Astrocyte of the spinal cord (primary cell): ENCODE measurements at regions not wholly inside any gene's neighbourhood (a gene's known extent, or its start where the extent isn't known, plus 50 kb on each side); places are given as distances from the start of the nearest gene placed in this dataset.

Source experiments
- DNase-seq: peaks from one replicate; pipeline ENCODE4 v3.0.0; 2011; ENCODE audit warnings: low read depth, low spot score
- H3K4me3 ChIP-seq: 2 replicates; pipeline ENCODE4 v1.5.1; 2011; ENCODE audit warnings: low read depth, mild to moderate bottlenecking, low read length, moderate library complexity
- in situ Hi-C: cut with HindIII; loops from 2 replicates; pipeline ENCODE4 v1.10.0; 2017; ENCODE audit warnings: low sequenced_read_pairs
- TF ChIP-seq, protein P1 (sequence below): IDR thresholded peaks from 2 replicates; pipeline ENCODE4 v1.5.1; 2012; ENCODE audit warnings: low read depth, mild to moderate bottlenecking, low read length, inconsistent platforms

DNA sequence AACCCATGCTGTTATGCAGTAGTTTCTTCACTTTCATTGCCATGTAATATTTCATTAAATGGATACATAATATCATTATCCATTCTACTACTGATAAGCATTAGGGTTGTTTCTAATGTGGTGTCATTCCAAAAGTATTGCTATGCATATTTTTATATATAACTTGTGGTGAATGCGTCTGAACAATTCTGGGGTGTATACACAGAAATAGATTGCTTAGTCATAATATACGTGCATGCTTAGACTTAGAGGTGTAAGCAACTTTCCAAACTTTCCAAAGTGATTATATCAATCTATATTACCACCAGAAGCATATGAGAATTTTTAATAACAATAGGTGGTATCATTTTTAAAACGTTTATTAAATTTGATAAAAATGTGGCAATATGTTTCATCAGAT is 540.9 kb downstream of the DSC3 start:
- DNase-seq: no peak
- in situ Hi-C loops: no loop called here
- H3K4me3 ChIP-seq: no peak overlapping the region
- TF ChIP-seq, protein P1, sequence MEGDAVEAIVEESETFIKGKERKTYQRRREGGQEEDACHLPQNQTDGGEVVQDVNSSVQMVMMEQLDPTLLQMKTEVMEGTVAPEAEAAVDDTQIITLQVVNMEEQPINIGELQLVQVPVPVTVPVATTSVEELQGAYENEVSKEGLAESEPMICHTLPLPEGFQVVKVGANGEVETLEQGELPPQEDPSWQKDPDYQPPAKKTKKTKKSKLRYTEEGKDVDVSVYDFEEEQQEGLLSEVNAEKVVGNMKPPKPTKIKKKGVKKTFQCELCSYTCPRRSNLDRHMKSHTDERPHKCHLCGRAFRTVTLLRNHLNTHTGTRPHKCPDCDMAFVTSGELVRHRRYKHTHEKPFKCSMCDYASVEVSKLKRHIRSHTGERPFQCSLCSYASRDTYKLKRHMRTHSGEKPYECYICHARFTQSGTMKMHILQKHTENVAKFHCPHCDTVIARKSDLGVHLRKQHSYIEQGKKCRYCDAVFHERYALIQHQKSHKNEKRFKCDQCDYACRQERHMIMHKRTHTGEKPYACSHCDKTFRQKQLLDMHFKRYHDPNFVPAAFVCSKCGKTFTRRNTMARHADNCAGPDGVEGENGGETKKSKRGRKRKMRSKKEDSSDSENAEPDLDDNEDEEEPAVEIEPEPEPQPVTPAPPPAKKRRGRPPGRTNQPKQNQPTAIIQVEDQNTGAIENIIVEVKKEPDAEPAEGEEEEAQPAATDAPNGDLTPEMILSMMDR: no peak

DNA sequence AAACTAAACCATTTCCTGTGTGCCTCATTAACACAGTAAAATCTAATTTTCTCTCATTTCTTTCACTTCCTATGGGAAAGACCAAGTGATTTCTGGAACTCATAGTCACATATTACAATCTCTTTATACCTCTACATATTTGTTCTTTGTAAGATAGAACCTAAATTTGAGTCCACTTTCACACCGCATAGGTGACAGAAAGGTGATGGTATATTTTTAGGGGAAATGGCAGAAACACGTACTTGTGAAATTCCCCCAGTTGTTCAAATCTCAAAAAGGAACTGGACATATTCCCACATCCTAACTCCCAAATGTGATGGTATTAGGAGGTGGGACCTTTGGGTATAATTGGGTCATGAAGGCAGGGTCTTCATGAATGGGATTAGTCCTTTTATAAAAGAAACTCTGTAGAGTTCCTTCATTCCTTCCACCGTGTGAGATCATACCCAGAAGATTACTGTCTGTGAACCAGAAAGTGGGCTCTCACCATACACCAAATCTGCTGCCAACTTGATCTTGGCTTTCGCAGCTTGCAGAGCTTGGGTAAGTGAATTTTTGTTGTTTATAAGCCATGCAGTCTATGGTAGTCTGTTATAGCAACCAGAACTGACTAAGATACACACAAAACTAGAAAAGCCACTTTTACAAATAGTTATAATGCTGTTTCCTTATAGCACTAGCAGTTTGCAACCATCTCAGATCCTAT is 542.1 kb downstream of the DSC3 start:
- no peak overlapping the region for H3K4me3 ChIP-seq
- TF ChIP-seq, protein P1: no peak
- DNase-seq: no peak
- in situ Hi-C loops: no loop called here

DNA sequence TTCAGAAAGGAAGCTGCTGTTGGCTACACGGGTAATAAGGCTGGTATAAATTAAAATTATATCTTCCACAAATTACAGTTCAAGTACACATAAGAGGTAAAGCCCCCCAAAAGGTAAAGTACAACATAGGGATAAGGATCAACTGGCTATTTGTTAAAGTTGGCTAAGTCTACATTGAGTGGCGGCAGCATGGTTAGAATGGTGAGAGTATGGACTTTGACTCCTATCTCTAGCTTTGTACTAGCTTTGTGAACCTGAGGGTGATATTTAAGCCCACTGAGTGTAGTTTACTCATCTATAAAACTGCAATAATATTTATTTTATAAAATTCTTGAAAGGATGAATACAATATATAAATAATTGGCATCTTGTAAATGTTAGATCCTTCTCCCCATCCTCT is 542.8 kb downstream of the DSC3 start:
- H3K4me3 ChIP-seq: no peak overlapping the region
- DNase-seq: no peak
- TF ChIP-seq, protein P1: no peak
- in situ Hi-C loops: no loop called here

DNA sequence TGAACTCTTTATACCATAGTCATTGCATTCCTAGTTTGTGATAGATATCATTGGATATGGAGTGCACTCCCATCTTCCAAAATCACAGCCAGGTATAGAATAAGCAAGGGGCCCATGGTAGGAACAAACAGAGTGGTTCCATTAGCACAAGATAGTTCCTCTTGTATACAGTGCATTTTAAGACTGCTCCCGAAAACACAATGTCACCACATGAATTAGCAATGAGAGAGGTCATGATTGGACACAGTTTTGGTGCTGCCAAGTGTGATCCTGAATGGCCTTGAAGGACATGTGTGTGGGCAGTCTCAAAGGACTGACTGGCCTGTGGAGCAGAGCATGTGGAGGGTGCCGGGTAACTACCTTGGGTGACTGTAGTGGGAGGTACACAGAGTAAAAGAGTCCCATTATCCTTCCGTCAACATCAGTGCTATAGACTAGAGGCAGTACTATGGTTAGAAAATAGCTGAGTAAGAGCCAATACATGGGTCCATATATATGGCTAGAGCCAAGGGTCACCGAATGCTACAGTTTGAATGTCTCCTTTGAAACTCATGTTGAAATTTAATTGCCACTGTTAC is 549.9 kb downstream of the DSC3 start:
- DNase-seq: no peak
- TF ChIP-seq, protein P1: no peak
- no peak overlapping the region for H3K4me3 ChIP-seq
- in situ Hi-C loops: no loop called here

DNA sequence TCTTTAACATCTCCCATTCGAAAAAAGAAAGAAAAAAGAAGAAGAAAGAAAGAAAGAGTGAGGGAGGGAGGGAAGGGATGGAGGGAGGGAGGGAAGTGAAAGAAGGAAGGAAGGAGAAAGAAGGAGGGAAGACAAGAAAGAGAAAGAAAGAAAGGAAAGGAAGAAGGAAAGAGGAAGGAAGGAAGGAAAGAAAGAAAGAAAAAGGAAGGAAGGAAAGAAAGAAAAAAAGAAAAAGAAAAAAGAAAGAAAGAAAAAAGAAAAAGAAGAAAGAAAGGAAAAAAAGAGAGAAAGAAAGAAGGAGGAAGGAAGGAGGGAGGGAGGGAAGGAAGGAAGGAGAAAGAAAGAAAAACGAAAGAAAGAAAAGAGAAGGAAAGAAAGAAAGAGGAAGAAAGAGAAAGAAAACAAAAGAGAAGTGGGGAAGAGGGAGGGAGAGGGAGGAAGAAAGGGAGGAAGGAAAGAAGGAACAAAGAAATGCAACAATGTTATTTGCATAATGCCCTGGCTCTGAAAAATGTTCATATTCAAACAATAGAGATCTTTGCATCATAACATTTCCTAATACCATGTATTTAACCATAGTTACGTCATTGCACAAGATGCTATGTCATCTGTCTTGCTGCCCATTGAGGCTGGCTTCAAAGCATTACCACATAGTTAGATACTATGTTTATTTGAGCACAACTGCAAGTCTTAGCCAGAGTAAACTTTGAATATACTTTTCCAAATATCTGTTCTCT is 550.6 kb downstream of the DSC3 start:
- no peak for DNase-seq
- no peak overlapping the region for H3K4me3 ChIP-seq
- TF ChIP-seq, protein P1: no peak
- in situ Hi-C loops: no loop called here

DNA sequence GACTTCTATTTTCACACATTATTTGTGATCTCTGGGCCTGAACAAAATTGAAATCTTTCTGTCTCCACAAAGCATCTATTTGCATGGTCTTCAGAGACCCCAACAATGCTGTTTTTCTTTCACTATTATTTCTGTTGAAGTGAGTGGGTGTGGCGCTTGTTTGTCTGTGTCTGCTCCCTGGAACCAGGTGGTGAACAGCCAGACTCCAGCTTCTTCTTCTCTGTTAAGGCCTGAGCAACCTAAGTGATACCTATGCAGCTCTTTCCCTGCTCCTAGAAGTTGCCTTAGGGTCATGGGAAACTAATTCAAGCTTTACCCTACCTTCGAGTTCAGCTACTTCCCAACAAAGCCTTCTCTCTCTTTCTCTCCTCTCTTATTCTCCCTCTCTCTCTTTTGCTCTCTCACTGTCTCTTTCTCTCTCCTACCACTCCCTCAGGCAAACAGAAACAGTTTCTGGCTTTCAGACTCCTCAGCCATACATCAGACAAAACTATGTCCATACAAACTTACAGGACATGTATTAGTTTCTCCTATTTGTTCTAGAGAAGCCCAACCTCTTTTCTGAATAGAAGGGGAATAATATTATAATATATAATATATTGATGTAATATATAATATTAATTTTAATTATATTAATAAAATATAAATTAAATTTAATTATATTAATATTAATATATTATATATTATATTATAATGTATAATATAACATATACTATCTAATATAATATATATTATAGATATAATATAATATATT is 552.5 kb downstream of the DSC3 start:
- in situ Hi-C loops: no loop called here
- TF ChIP-seq, protein P1: no peak
- no peak overlapping the region for H3K4me3 ChIP-seq
- DNase-seq: no peak
